ENCODE measurements at regions not wholly inside any gene's neighbourhood (a gene's known extent, or its start where the extent isn't known, plus 50 kb on each side); places are given as distances from the start of the nearest gene placed in this dataset.

DNA sequence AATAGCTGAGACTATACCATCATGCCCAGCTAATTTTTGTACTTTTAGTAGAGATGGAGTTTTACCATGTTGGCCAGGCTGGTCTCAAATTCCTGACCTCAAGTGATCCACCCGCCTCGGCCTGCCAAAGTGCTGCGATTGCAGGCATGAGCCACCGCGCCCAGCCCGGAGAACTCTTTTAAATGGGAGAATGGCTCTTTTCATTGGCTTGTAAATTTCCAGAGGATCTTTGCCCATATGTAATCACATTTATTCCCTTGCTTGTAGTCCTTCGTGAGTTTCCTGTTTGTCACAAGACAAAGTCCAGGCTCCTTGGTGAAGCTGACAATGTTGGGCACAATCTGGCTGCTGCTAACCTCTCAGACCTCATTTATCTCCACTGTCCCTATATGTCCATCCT is 135.1 kb downstream of the CEP57L1 start:
- 95% methylated on average over 7 of the region's 7 CpGs; no CpG with 5 or more reads in 1 of the 2 experiments for WGBS, 2 experiments (ENCODE audit: extremely low coverage in 1 of 2, insufficient coverage in 1 of 2, insufficient read length in 1 of 2, insufficient replicate concordance in 2 of 2, low coverage in 1 of 2, low lambda C conversion rate in 2 of 2, missing lambda C conversion rate in 1 of 2)
- no peaks in the 10 kb centered on the region for H3K27me3 ChIP-seq (replicated peaks in 1 of 4; ENCODE audit: control insufficient read depth in 3 of 4, extremely low read depth in 1 of 4, insufficient read depth in 3 of 4, low read length in 3 of 4)
- FAIRE-seq, result no peak

More for the DNA sequence above, 135.1 kb downstream of the CEP57L1 start:
- no peak overlapping the region for H2BK12ac ChIP-seq (ENCODE audit: low read depth, low read length)
- H3K4me3 ChIP-seq (ENCODE audit: extremely low read depth in 1 of 4, insufficient read depth in 2 of 4, low read depth in 3 of 4, low read length in 4 of 4), result no peak overlapping the region
- no peak overlapping the region for H4K8ac ChIP-seq (ENCODE audit: extremely low read depth, insufficient read depth, low read length)
- CTCF ChIA-PET (ENCODE audit: partially characterized antibody), result interaction anchor here (1.6 to 2.6 kb wide), 2 partner anchors 42 to 48 kb away, joined by 3 to 10 read pairs; no protein-coding TSS in a partner anchor
- no peak overlapping the region for H2BK120ac ChIP-seq (replicated peaks; ENCODE audit: low read depth, low read length)
- no peak overlapping the region for H2BK5ac ChIP-seq (ENCODE audit: low read depth, low read length)
- no peak overlapping the region for H4K91ac ChIP-seq (replicated peaks; ENCODE audit: insufficient read length, low read length)
- H4K5ac ChIP-seq (ENCODE audit: insufficient read length, low read depth, low read length), result no peak overlapping the region
- H3K79me1 ChIP-seq (ENCODE audit: low read depth, low read length), result no peaks in the 10 kb centered on the region
- no peak overlapping the region; the same call in 1 of the 2 replicates for H2AFZ ChIP-seq (ENCODE audit: low read length)
- H2BK15ac ChIP-seq (ENCODE audit: low read length), result no peak overlapping the region
- H3K23ac ChIP-seq (ENCODE audit: insufficient read length), result no peak overlapping the region
- DNase-seq (ENCODE audit: low read depth in 1 of 2, low spot score in 2 of 2), result no peak
- H3K18ac ChIP-seq (ENCODE audit: extremely low read depth, low read length), result no peak overlapping the region
- H3K4ac ChIP-seq (replicated peaks; ENCODE audit: insufficient read length, low read depth, low read length), result no peak overlapping the region
- H3K4me2 ChIP-seq (ENCODE audit: insufficient read depth in 1 of 2, low read depth in 2 of 2, low read length in 2 of 2), result no peak overlapping the region
- H3K9me3 ChIP-seq (ENCODE audit: insufficient read depth in 2 of 2, low read depth in 1 of 2, low read length in 1 of 2), result no peaks in the 10 kb centered on the region
- no peak overlapping the region for H2BK20ac ChIP-seq (ENCODE audit: low read length)
- H3K36me3 ChIP-seq (ENCODE audit: control insufficient read depth in 2 of 4, insufficient read depth in 4 of 4, low read length in 3 of 4), result no peaks in the 10 kb centered on the region
- H3K9ac ChIP-seq (replicated peaks in 1 of 4; ENCODE audit: extremely low read depth in 1 of 4, low read depth in 3 of 4, low read length in 3 of 4), result no peak overlapping the region
- no peak for TF ChIP-seq RAD21 (IDR thresholded peaks at IDR 0.05 in 1 of 2, conservative IDR thresholded peaks at IDR 0.05 in 1 of 2; ENCODE audit: low read depth in 2 of 2, low read length in 2 of 2)
- no peaks in the 10 kb centered on the region for H3K4me1 ChIP-seq (replicated peaks in 1 of 4; ENCODE audit: control insufficient read depth in 3 of 4, insufficient read depth in 4 of 4, low read length in 3 of 4)
- no peak overlapping the region for H3K14ac ChIP-seq (ENCODE audit: insufficient read length)
- no peaks in the 10 kb centered on the region for H4K20me1 ChIP-seq (replicated peaks in 1 of 2; ENCODE audit: control insufficient read depth in 1 of 2, insufficient read depth in 2 of 2, low read length in 2 of 2)
- H3K56ac ChIP-seq (replicated peaks; ENCODE audit: insufficient read length, low read depth, low read length), result no peak overlapping the region
- no peaks in the 10 kb centered on the region for H3K79me2 ChIP-seq (ENCODE audit: control insufficient read depth in 1 of 2, insufficient read depth in 2 of 2, low read length in 2 of 2)
- no peak overlapping the region for H3K27ac ChIP-seq (ENCODE audit: low read depth, low read length)
- H2AK5ac ChIP-seq (ENCODE audit: low read depth, low read length), result no peak overlapping the region
- no peaks in the 10 kb centered on the region for H3K23me2 ChIP-seq (ENCODE audit: low read depth, low read length)
- POLR2A ChIA-PET (ENCODE audit: partially characterized antibody), result interaction anchor here (2.7 kb wide), 1 partner anchor 21 kb away, joined by 9 read pairs; no protein-coding TSS in a partner anchor
